ENCODE measurements at regions not wholly inside any gene's neighbourhood (a gene's known extent, or its start where the extent isn't known, plus 50 kb on each side); places are given as distances from the start of the nearest gene placed in this dataset.
A peak's percentile ranks its signal among the peaks of the same experiment; 100 is the strongest.

- peak; percentile 37 for TF ChIP-seq CTCF (conservative IDR thresholded peaks at IDR 0.05; ENCODE audit: low read depth, low read length)
- no peak for DNase-seq (ENCODE audit: low read depth)
- H3K4me3 ChIP-seq (ENCODE audit: low read depth, low read length) = no peak overlapping the region
Observed at GRCh38 chr10:44824607-44825006, 86.5 kb upstream of the TMEM72 start.

GRCh38 chr10:44827431-44828006, 83.6 kb upstream of the TMEM72 start:
- no peak for DNase-seq (ENCODE audit: low read depth)
- TF ChIP-seq CTCF (conservative IDR thresholded peaks at IDR 0.05; ENCODE audit: low read depth, low read length) = no peak
- H3K4me3 ChIP-seq (ENCODE audit: low read depth, low read length) = no peak overlapping the region

- TF ChIP-seq CTCF (conservative IDR thresholded peaks at IDR 0.05; ENCODE audit: low read depth, low read length) = no peak
- DNase-seq (ENCODE audit: low read depth) = no peak
- H3K4me3 ChIP-seq (ENCODE audit: low read depth, low read length) = no peak overlapping the region
Observed at GRCh38 chr10:44828508-44829142, 82.5 kb upstream of the TMEM72 start.

- TF ChIP-seq CTCF (conservative IDR thresholded peaks at IDR 0.05; ENCODE audit: low read depth, low read length) = no peak
- DNase-seq (ENCODE audit: low read depth) = no peak
- no peak overlapping the region for H3K4me3 ChIP-seq (ENCODE audit: low read depth, low read length)
Observed at GRCh38 chr10:44829426-44829825, 81.7 kb upstream of the TMEM72 start.

- H3K4me3 ChIP-seq (ENCODE audit: low read depth, low read length) = no peak overlapping the region
- DNase-seq (ENCODE audit: low read depth) = no peak
- no peak for TF ChIP-seq CTCF (conservative IDR thresholded peaks at IDR 0.05; ENCODE audit: low read depth, low read length)
Observed at GRCh38 chr10:44830022-44830421, 81.1 kb upstream of the TMEM72 start.

- H3K4me3 ChIP-seq (ENCODE audit: low read depth, low read length) = no peak overlapping the region
- no peak for DNase-seq (ENCODE audit: low read depth)
- no peak for TF ChIP-seq CTCF (conservative IDR thresholded peaks at IDR 0.05; ENCODE audit: low read depth, low read length)
Observed at GRCh38 chr10:44831581-44831980, 79.6 kb upstream of the TMEM72 start.
